ENCODE measurements at regions not wholly inside any gene's neighbourhood (a gene's known extent, or its start where the extent isn't known, plus 50 kb on each side); places are given as distances from the start of the nearest gene placed in this dataset.

DNA sequence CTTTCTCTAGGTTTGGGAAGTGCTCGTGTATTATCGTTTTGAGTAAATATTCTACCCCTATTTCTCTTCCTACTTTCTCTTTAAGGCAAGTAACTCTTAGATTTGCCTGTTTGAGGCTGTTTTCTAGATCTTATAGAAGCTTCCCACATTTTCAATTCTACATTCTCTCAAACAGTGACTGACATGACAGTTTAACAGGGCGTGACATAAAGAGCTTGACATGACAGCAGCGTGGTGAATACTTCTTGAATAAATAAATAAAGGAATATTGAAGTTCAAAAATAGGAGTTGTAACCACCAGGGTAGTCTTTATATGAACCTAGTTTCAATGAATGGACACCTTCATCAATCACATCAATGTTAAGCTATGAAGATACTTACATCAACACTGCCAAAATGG lies 162.0 kb downstream of the TRAM1L1 start:
- ATAC-seq, result no peak
- Mint-ChIP-seq H3K4me1 (ENCODE audit: low read depth) (no peaks in the 10 kb centered on the region), H3K4me3 (no peak overlapping the region), H3K27me3 (ENCODE audit: low read depth) (peaks cover 3% of the 10 kb centered on the region), H3K36me3 (ENCODE audit: low read depth) (no peaks in the 10 kb centered on the region), H3K9me3 (ENCODE audit: insufficient read depth) (no peaks in the 10 kb centered on the region), H3K27ac (no peak overlapping the region)
- ChIA-PET CTCF (no interaction called here), POLR2A (no interaction called here)
- DNase-seq, result no peak

DNA sequence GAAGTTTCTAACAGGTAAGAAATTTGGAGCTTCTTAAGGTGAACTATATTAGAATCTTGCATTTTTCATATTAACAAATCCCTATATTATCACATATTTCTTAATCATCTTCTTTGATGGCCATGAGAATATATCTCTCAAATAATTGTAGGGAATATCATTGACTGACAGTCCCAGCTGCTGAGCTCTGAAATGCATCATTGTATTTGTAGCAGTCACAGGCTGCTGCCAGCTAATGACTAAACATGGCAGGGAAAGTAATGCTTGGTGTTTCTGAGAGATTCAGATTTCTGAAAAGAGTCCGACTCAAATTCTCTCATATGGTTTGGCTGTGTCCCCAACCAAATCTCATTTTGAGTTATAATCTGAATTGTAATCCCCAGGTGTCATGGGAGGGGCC lies 171.9 kb downstream of the TRAM1L1 start:
- H3K4me1 Mint-ChIP-seq (ENCODE audit: low read depth), result no peaks in the 10 kb centered on the region
- no peaks in the 10 kb centered on the region for H3K36me3 Mint-ChIP-seq (ENCODE audit: low read depth)
- no peaks in the 10 kb centered on the region for H3K9me3 Mint-ChIP-seq (ENCODE audit: insufficient read depth)
- CTCF ChIA-PET, result no interaction called here
- ATAC-seq (no peak), DNase-seq (no peak)
- no peaks in the 10 kb centered on the region for H3K27me3 Mint-ChIP-seq (ENCODE audit: low read depth)
- POLR2A ChIA-PET, result no interaction called here
- H3K27ac Mint-ChIP-seq, result no peak overlapping the region
- H3K4me3 Mint-ChIP-seq, result no peak overlapping the region

DNA sequence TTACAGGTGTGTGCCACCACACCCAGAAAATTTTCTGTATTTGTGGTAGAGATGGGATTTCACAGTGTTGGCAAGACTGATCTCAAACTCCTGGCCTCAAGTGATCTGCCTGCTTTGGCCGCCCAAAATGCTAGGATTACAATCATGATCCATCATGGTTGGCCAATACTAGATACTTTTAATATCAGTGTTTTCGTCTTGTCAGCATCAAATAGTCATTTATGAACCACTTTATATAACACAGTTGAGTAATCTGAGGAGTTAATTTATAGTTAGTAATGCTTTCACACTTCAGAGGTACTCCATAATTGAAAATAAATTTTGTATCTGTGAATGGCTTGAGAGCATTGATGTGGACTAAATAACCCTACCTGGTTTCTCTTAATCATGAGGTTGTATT lies 178.6 kb downstream of the TRAM1L1 start:
- POLR2A ChIA-PET, result no interaction called here
- no peak for ATAC-seq
- Mint-ChIP-seq H3K27ac (no peak overlapping the region), H3K4me3 (no peak overlapping the region), H3K27me3 (ENCODE audit: low read depth) (no peaks in the 10 kb centered on the region), H3K4me1 (ENCODE audit: low read depth) (no peaks in the 10 kb centered on the region), H3K9me3 (ENCODE audit: insufficient read depth) (no peaks in the 10 kb centered on the region), H3K36me3 (ENCODE audit: low read depth) (no peaks in the 10 kb centered on the region)
- DNase-seq, result no peak
- CTCF ChIA-PET, result no interaction called here

DNA sequence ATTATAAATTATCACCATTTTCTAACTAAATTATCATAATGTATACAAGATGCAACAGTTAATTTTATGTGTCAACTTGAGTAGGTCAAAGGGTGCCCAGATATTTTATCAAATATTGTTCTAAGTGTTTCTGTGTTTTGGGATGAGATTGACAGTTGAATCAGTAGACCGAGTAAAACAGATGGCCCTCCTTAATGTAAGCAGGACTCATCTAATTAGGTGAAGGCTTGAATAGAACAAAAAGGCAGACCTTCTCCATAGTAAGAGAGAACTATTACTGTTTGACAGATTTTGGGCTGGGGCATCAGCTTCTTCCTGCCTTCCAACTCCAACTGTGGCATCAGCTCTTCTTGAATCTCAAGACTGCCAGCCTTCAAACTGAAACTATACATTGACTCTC lies 185.8 kb downstream of the TRAM1L1 start:
- H3K36me3 Mint-ChIP-seq (ENCODE audit: low read depth), result no peaks in the 10 kb centered on the region
- no peaks in the 10 kb centered on the region for H3K4me1 Mint-ChIP-seq (ENCODE audit: low read depth)
- H3K4me3 Mint-ChIP-seq, result no peak overlapping the region
- H3K9me3 Mint-ChIP-seq (ENCODE audit: insufficient read depth), result no peaks in the 10 kb centered on the region
- ChIA-PET CTCF (no interaction called here), POLR2A (no interaction called here)
- H3K27ac Mint-ChIP-seq, result no peak overlapping the region
- no peak for ATAC-seq
- no peaks in the 10 kb centered on the region for H3K27me3 Mint-ChIP-seq (ENCODE audit: low read depth)
- no peak for DNase-seq

DNA sequence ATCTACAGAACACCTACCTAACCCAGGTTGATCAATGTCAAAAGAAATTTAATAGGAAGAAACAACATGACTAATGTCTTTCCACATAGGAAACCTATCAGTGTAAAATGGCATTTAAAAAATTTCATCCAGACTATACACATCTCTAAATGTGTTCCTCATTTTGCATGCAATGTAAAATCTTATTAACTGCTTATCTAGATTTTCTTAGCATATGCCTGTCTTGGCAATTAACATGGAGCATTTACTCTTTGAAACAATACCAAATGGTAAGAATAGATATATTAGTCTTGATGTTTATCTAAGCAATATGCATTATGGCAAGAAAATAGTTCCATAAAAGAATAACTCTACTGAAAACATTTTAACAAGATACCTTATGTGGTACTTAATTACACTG lies 199.8 kb downstream of the TRAM1L1 start:
- ChIA-PET POLR2A (no interaction called here), CTCF (no interaction called here)
- Mint-ChIP-seq H3K4me3 (no peak overlapping the region), H3K36me3 (ENCODE audit: low read depth) (no peaks in the 10 kb centered on the region), H3K27ac (no peak overlapping the region), H3K4me1 (ENCODE audit: low read depth) (no peaks in the 10 kb centered on the region), H3K27me3 (ENCODE audit: low read depth) (no peaks in the 10 kb centered on the region), H3K9me3 (ENCODE audit: insufficient read depth) (no peaks in the 10 kb centered on the region)
- ATAC-seq (no peak), DNase-seq (no peak)

DNA sequence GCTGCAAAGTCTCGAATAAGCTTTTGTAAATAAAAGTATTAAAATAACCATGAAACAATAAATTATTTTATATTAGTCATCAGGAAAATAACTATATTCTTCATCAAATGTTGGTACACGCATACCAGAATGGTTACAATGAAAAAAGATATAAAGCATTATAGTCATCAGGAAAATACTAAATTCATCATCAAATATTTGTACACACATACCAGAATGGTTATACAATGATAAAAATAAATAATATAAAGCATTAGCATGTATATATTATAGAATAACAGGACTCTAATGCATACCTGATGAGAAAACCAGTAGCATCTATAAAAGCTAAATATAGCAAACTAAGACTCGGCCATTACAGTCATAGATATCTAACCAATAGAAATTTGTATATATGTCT lies 202.9 kb downstream of the TRAM1L1 start:
- Mint-ChIP-seq H3K4me1 (ENCODE audit: low read depth) (no peaks in the 10 kb centered on the region), H3K4me3 (no peak overlapping the region), H3K36me3 (ENCODE audit: low read depth) (no peaks in the 10 kb centered on the region), H3K9me3 (ENCODE audit: insufficient read depth) (no peaks in the 10 kb centered on the region), H3K27me3 (ENCODE audit: low read depth) (no peaks in the 10 kb centered on the region), H3K27ac (no peak overlapping the region)
- ATAC-seq (no peak), DNase-seq (no peak)
- ChIA-PET CTCF (no interaction called here), POLR2A (no interaction called here)

DNA sequence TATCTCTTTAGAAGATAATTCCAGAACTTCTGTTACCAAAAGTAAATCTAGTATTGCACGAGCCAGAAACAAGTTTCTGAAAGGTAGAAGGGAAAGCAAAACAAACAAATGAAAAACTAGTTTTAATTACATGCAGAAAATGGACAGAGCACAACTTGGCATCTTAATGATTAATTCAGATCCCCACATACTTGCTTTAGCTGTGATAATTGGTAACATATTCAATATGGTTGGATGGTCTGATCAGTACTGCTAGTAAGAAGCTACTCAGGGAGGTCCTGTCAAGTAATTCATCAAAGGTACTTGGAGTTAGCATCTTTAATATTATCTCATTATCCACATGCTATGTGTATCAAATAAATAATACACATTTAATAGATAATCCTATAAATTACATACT lies 204.3 kb downstream of the TRAM1L1 start:
- Mint-ChIP-seq H3K36me3 (ENCODE audit: low read depth) (no peaks in the 10 kb centered on the region), H3K27ac (no peak overlapping the region), H3K27me3 (ENCODE audit: low read depth) (no peaks in the 10 kb centered on the region), H3K4me3 (no peak overlapping the region), H3K9me3 (ENCODE audit: insufficient read depth) (no peaks in the 10 kb centered on the region), H3K4me1 (ENCODE audit: low read depth) (no peaks in the 10 kb centered on the region)
- ChIA-PET CTCF (no interaction called here), POLR2A (no interaction called here)
- DNase-seq, result no peak
- no peak for ATAC-seq

DNA sequence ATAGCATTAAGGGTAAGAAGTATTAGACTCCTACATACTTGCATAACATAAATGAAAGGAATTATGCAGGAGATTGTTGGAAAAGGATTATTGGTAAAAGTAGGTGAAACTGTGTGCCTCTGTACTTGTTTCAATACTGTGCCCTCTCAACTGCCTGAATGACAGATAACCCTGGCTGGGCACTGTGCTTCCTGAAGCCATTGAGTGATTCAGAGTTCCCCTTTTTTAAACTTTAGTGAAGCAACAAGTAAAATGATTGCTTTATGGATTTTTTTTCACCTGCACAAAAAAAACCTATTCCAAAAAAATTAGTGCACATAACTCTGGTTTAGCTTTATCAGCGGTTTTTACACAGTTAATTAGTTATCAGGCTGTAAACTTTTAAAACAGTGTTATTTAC lies 204.8 kb downstream of the TRAM1L1 start:
- Mint-ChIP-seq H3K9me3 (ENCODE audit: insufficient read depth) (no peaks in the 10 kb centered on the region), H3K4me1 (ENCODE audit: low read depth) (no peaks in the 10 kb centered on the region), H3K27ac (no peak overlapping the region), H3K36me3 (ENCODE audit: low read depth) (no peaks in the 10 kb centered on the region), H3K27me3 (ENCODE audit: low read depth) (no peaks in the 10 kb centered on the region), H3K4me3 (no peak overlapping the region)
- POLR2A ChIA-PET, result no interaction called here
- CTCF ChIA-PET, result no interaction called here
- ATAC-seq (no peak), DNase-seq (no peak)

DNA sequence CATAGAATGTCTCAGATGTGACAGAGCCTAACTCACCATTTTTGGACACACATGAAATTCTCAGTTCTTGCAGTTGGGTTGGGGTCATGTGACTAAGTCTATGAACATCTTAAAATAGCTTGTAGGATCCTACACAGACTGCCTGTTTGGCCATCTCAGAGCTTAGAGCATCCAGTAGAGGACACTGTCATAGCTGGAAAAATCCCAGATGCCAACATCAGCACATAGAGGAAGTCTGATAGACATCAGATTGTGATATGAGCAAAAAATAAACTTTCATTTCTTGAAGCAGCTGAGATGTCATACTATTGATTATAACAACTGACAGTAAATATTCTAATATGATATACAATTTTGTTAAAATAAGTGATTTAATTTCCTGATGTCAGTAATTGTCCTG lies 207.1 kb downstream of the TRAM1L1 start:
- Mint-ChIP-seq H3K4me1 (ENCODE audit: low read depth) (no peaks in the 10 kb centered on the region), H3K9me3 (ENCODE audit: insufficient read depth) (no peaks in the 10 kb centered on the region), H3K27ac (no peak overlapping the region), H3K27me3 (ENCODE audit: low read depth) (no peaks in the 10 kb centered on the region), H3K4me3 (no peak overlapping the region), H3K36me3 (ENCODE audit: low read depth) (no peaks in the 10 kb centered on the region)
- no peak for DNase-seq
- no peak for ATAC-seq
- POLR2A ChIA-PET, result no interaction called here
- CTCF ChIA-PET, result no interaction called here

DNA sequence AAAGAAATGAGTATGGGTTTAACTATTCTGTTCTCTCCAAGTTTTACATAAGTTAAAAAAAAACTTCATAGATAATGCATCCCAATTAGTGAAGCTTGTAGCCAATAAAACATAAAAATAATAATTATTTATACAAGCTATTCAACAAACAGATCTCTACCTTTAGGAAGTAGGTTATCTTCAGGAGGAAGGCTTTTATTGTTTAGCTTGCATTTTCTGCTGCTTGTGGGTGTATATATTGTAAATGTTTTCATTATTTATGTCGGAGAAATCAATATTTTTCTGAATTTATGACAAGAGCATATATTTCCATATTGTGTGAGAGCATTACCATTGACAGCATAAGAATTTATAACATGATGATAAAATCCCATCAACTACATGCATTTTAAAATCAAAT lies 208.3 kb downstream of the TRAM1L1 start:
- H3K36me3 Mint-ChIP-seq (ENCODE audit: low read depth), result no peaks in the 10 kb centered on the region
- CTCF ChIA-PET, result no interaction called here
- no peak for DNase-seq

DNA sequence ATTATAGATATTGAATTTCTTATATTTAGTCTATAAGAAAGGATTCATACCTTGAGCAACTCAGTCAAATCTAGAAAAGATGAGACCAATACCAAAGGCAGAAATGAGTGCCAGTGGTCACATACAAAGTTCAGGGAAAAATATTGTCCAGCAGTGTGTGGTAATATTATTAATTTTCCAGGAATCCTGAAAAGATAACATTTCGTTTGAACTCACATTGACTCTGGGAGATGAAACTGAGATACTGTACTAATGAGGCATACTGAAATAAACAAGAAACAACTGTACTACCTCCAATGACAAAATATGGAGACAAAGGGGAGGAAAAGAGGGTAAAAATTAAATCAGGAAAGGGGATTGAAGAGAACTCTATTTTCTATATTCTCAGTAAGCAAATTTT lies 212.4 kb downstream of the TRAM1L1 start:
- no peaks in the 10 kb centered on the region for H3K36me3 Mint-ChIP-seq (ENCODE audit: low read depth)
- ChIA-PET CTCF (no interaction called here), POLR2A (no interaction called here)
- no peak for DNase-seq
- H3K4me3 Mint-ChIP-seq, result no peak overlapping the region
- H3K27ac Mint-ChIP-seq, result no peak overlapping the region
- no peak for ATAC-seq
- no peaks in the 10 kb centered on the region for H3K4me1 Mint-ChIP-seq (ENCODE audit: low read depth)
- no peaks in the 10 kb centered on the region for H3K9me3 Mint-ChIP-seq (ENCODE audit: insufficient read depth)
- H3K27me3 Mint-ChIP-seq (ENCODE audit: low read depth), result no peaks in the 10 kb centered on the region

More for the DNA sequence above, 208.3 kb downstream of the TRAM1L1 start:
- no peak for ATAC-seq
- Mint-ChIP-seq H3K4me3 (no peak overlapping the region), H3K9me3 (ENCODE audit: insufficient read depth) (no peaks in the 10 kb centered on the region), H3K27me3 (ENCODE audit: low read depth) (no peaks in the 10 kb centered on the region), H3K27ac (no peak overlapping the region), H3K4me1 (ENCODE audit: low read depth) (no peaks in the 10 kb centered on the region)
- POLR2A ChIA-PET, result no interaction called here

DNA sequence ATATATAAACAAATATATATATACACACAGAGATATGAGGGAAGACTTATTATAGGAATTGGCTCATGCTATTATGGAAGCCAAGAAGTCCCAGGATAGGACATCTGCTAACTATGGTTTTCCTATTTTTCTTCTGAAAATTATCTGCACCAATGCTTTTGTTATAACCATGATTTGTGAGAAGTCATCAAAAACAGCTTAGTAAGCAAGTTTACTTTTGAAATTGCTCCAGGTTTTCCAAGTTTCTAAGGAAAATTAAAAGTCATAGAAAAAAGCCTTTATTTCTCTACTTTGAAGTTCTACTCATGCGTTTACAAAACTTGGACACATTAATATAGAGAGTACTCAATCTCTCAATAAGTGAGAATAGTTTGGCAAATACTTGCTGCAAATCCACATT lies 213.1 kb downstream of the TRAM1L1 start:
- POLR2A ChIA-PET, result no interaction called here
- no peak for ATAC-seq
- H3K27me3 Mint-ChIP-seq (ENCODE audit: low read depth), result no peaks in the 10 kb centered on the region
- H3K27ac Mint-ChIP-seq, result no peak overlapping the region
- no peaks in the 10 kb centered on the region for H3K9me3 Mint-ChIP-seq (ENCODE audit: insufficient read depth)
- CTCF ChIA-PET, result no interaction called here
- H3K4me3 Mint-ChIP-seq, result no peak overlapping the region
- no peaks in the 10 kb centered on the region for H3K4me1 Mint-ChIP-seq (ENCODE audit: low read depth)
- no peaks in the 10 kb centered on the region for H3K36me3 Mint-ChIP-seq (ENCODE audit: low read depth)
- no peak for DNase-seq

DNA sequence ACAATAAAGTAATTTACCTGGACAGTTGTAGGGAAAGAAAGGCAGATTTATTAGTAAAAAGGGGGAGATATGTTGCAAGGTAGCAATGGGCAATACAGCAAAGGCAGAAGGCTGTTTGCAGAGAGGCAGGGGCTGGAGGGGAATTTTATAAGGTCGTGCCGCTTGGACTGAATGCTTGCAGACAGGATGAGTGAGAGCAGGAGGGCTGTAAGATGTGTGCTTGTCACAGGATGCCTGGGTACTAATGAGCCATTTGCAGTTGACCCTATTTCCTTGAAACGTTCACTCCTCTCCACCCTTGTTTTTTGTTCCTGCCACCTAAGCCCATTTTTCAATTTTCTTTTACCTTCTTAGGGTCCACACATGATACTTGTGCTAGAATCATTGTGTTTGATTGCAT lies 214.7 kb downstream of the TRAM1L1 start:
- Mint-ChIP-seq H3K4me3 (no peak overlapping the region), H3K27me3 (ENCODE audit: low read depth) (no peaks in the 10 kb centered on the region), H3K9me3 (ENCODE audit: insufficient read depth) (no peaks in the 10 kb centered on the region), H3K27ac (no peak overlapping the region), H3K4me1 (ENCODE audit: low read depth) (no peaks in the 10 kb centered on the region), H3K36me3 (ENCODE audit: low read depth) (no peaks in the 10 kb centered on the region)
- no peak for DNase-seq
- ChIA-PET CTCF (no interaction called here), POLR2A (no interaction called here)
- no peak for ATAC-seq

DNA sequence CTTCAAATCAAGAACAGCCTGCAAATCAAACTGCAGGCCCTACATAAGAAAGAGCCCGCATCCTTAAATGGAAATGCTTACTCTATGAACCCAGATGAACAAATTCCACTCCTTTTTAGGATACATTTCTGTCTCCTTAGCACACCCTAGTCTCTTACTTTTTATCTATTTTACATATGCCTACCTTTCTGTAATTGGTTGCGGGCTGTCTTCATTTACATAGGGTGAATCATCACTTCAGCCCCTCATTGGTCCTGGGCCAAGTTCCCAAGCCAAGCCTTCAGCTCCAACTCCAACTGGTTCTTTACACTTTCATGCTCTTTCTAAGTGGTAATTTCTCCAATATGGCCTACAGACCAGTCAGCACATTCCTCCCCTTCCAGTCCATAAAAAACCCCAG lies 219.3 kb downstream of the TRAM1L1 start:
- Mint-ChIP-seq H3K4me3 (no peak overlapping the region), H3K9me3 (ENCODE audit: insufficient read depth) (no peaks in the 10 kb centered on the region), H3K4me1 (ENCODE audit: low read depth) (no peaks in the 10 kb centered on the region), H3K27ac (no peak overlapping the region), H3K36me3 (ENCODE audit: low read depth) (no peaks in the 10 kb centered on the region), H3K27me3 (ENCODE audit: low read depth) (no peaks in the 10 kb centered on the region)
- no peak for DNase-seq
- ATAC-seq, result no peak
- CTCF ChIA-PET, result no interaction called here
- POLR2A ChIA-PET, result no interaction called here
